ENCODE measurements at regions not wholly inside any gene's neighbourhood (a gene's known extent, or its start where the extent isn't known, plus 50 kb on each side); places are given as distances from the start of the nearest gene placed in this dataset.

GRCh38 chr9:1962122-1962521 is 53.0 kb upstream of the SMARCA2 start:
- Histone ChIP-seq H3K4me2 (ENCODE audit: insufficient read depth, low read length) (no peak overlapping the region), H3K79me2 (ENCODE audit: insufficient read depth, low read length) (no peaks in the 10 kb centered on the region), H3K36me3 (ENCODE audit: insufficient read depth, low read length) (no peaks in the 10 kb centered on the region), H3K9ac (ENCODE audit: low read depth, low read length) (no peak overlapping the region), H3K27me3 (ENCODE audit: insufficient read depth, low read length, poor library complexity) (peaks cover 7% of the 10 kb centered on the region), H3K4me3 (ENCODE audit: low read depth in 1 of 2, low read length in 2 of 2) (no peak overlapping the region), H3K4me1 (ENCODE audit: insufficient read depth, low read length) (no peaks in the 10 kb centered on the region), H4K20me1 (ENCODE audit: insufficient read depth, low read length) (no peaks in the 10 kb centered on the region), H3K27ac (ENCODE audit: low read length) (no peak overlapping the region), H3K9me3 (ENCODE audit: insufficient read depth, low read length, severe bottlenecking) (no peaks in the 10 kb centered on the region), H2AFZ (ENCODE audit: low read depth, low read length) (no peak overlapping the region)
- TF ChIP-seq CTCF (IDR thresholded peaks at IDR 0.05; ENCODE audit: borderline replicate concordance, extremely low read depth, low read length, poor library complexity, severe bottlenecking) (no peak), EZH2 (IDR thresholded peaks at IDR 0.05; ENCODE audit: borderline replicate concordance, low read depth, low read length, severe bottlenecking) (no peak)
- ATAC-seq (ENCODE audit: insufficient read depth, low read depth) (no peak), DNase-seq (no peak)

- H3K4me3 ChIP-seq (ENCODE audit: low read depth in 1 of 2, low read length in 2 of 2) = no peak overlapping the region
- H3K36me3 ChIP-seq (ENCODE audit: insufficient read depth, low read length) = no peaks in the 10 kb centered on the region
- H3K9ac ChIP-seq (ENCODE audit: low read depth, low read length) = no peak overlapping the region
- no peaks in the 10 kb centered on the region for H4K20me1 ChIP-seq (ENCODE audit: insufficient read depth, low read length)
- no peak overlapping the region for H3K27ac ChIP-seq (ENCODE audit: low read length)
- no peak overlapping the region for H2AFZ ChIP-seq (ENCODE audit: low read depth, low read length)
- no peak for ATAC-seq (ENCODE audit: insufficient read depth, low read depth)
- H3K79me2 ChIP-seq (ENCODE audit: insufficient read depth, low read length) = no peaks in the 10 kb centered on the region
- H3K4me1 ChIP-seq (ENCODE audit: insufficient read depth, low read length) = no peaks in the 10 kb centered on the region
- DNase-seq = no peak
- H3K9me3 ChIP-seq (ENCODE audit: insufficient read depth, low read length, severe bottlenecking) = no peaks in the 10 kb centered on the region
- H3K27me3 ChIP-seq (ENCODE audit: insufficient read depth, low read length, poor library complexity) = peaks cover 7% of the 10 kb centered on the region
- TF ChIP-seq EZH2 (IDR thresholded peaks at IDR 0.05; ENCODE audit: borderline replicate concordance, low read depth, low read length, severe bottlenecking) (no peak), CTCF (IDR thresholded peaks at IDR 0.05; ENCODE audit: borderline replicate concordance, extremely low read depth, low read length, poor library complexity, severe bottlenecking) (no peak)
- no peak overlapping the region for H3K4me2 ChIP-seq (ENCODE audit: insufficient read depth, low read length)
Observed at GRCh38 chr9:1962588-1963106, 52.5 kb upstream of the SMARCA2 start.

- Histone ChIP-seq H3K27me3 (ENCODE audit: insufficient read depth, low read length, poor library complexity) (peaks cover 4% of the 10 kb centered on the region), H3K36me3 (ENCODE audit: insufficient read depth, low read length) (no peaks in the 10 kb centered on the region)
- TF ChIP-seq CTCF (IDR thresholded peaks at IDR 0.05; ENCODE audit: borderline replicate concordance, extremely low read depth, low read length, poor library complexity, severe bottlenecking) = no peak
- no peak for TF ChIP-seq EZH2 (IDR thresholded peaks at IDR 0.05; ENCODE audit: borderline replicate concordance, low read depth, low read length, severe bottlenecking)
Observed at GRCh38 chr9:1964093-1964492, 51.1 kb upstream of the SMARCA2 start.

More at GRCh38 chr9:1964093-1964492, 51.1 kb upstream of the SMARCA2 start:
- Histone ChIP-seq H3K4me3 (ENCODE audit: low read depth in 1 of 2, low read length in 2 of 2) (no peak overlapping the region), H2AFZ (ENCODE audit: low read depth, low read length) (no peak overlapping the region), H3K4me1 (ENCODE audit: insufficient read depth, low read length) (no peaks in the 10 kb centered on the region), H3K4me2 (ENCODE audit: insufficient read depth, low read length) (no peak overlapping the region), H3K27ac (ENCODE audit: low read length) (no peak overlapping the region), H4K20me1 (ENCODE audit: insufficient read depth, low read length) (no peaks in the 10 kb centered on the region), H3K9ac (ENCODE audit: low read depth, low read length) (no peak overlapping the region), H3K79me2 (ENCODE audit: insufficient read depth, low read length) (no peaks in the 10 kb centered on the region), H3K9me3 (ENCODE audit: insufficient read depth, low read length, severe bottlenecking) (no peaks in the 10 kb centered on the region)
- DNase-seq (no peak), ATAC-seq (ENCODE audit: insufficient read depth, low read depth) (no peak)

Measured in DND-41 (cell line).